ENCODE measurements at regions not wholly inside any gene's neighbourhood (a gene's known extent, or its start where the extent isn't known, plus 50 kb on each side); places are given as distances from the start of the nearest gene placed in this dataset.

DNA sequence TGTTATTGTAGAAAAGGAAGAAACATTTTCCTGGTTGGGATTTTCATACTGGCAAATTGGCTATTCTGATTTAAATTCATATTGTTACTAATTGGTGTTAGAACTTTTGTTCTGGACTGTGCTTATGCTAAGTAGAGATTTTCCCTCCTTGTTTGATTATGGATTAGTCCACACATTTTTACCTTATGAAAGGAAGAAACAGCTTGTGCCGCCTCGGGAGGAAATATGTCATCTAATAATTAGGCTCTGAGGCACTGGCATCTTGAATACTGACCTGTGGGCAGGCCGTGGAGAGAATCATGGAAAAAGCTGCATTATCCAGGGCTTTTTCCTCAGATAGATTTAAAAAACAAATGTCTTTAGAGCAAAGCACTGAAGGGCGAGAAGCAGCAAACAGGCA is 344.3 kb upstream of the TBL1XR1 start:
- H3K36me3 ChIP-seq (ENCODE audit: insufficient read depth, low read length): no peaks in the 10 kb centered on the region
- peaks cover 24% of the 10 kb centered on the region for H3K4me1 ChIP-seq (ENCODE audit: insufficient read depth, low read length)
- no peaks in the 10 kb centered on the region for H3K9me3 ChIP-seq (ENCODE audit: low read length)
- H3K4me3 ChIP-seq (ENCODE audit: low read length): no peak overlapping the region
- H3K27me3 ChIP-seq (ENCODE audit: insufficient read depth, low read length): no peaks in the 10 kb centered on the region
- no peak overlapping the region for H2AFZ ChIP-seq (ENCODE audit: low read depth, low read length)

DNA sequence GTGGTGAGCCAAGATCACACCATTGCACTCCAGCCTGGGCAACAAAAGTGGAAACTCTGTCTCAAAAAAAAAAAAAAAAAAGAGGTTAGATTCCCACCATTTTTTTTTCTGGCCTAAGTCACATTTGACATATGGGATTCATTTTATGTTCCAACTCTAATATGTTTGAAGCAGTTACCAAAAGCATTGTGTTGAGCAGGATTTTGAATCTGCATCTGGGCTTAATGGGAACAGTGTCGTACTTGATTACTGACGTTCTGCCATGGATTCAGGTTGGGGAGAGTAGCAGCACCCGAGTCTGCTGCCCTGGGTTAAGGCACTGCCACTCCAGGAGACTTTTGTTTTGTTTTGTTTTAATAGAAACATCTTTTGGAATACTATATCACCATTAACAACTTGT is 348.7 kb upstream of the TBL1XR1 start:
- no peaks in the 10 kb centered on the region for H3K27me3 ChIP-seq (ENCODE audit: insufficient read depth, low read length)
- no peak overlapping the region for H2AFZ ChIP-seq (ENCODE audit: low read depth, low read length)
- H3K36me3 ChIP-seq (ENCODE audit: insufficient read depth, low read length): no peaks in the 10 kb centered on the region
- H3K9me3 ChIP-seq (ENCODE audit: low read length): no peaks in the 10 kb centered on the region
- H3K4me1 ChIP-seq (ENCODE audit: insufficient read depth, low read length): peaks cover 18% of the 10 kb centered on the region
- H3K4me3 ChIP-seq (ENCODE audit: low read length): no peak overlapping the region

GRCh38 chr3:177547711-177548350 is 350.5 kb upstream of the TBL1XR1 start:
- Histone ChIP-seq H3K4me1 (ENCODE audit: insufficient read depth, low read length) (peaks cover 11% of the 10 kb centered on the region), H2AFZ (ENCODE audit: low read depth, low read length) (peak overlapping the region; percentile 42), H3K27me3 (ENCODE audit: insufficient read depth, low read length) (no peaks in the 10 kb centered on the region), H3K36me3 (ENCODE audit: insufficient read depth, low read length) (no peaks in the 10 kb centered on the region), H3K9me3 (ENCODE audit: low read length) (no peaks in the 10 kb centered on the region), H3K4me3 (ENCODE audit: low read length) (peak overlapping the region; percentile 28)

- Histone ChIP-seq H3K4me3 (ENCODE audit: low read length) (no peak overlapping the region), H2AFZ (ENCODE audit: low read depth, low read length) (no peak overlapping the region), H3K9me3 (ENCODE audit: low read length) (no peaks in the 10 kb centered on the region), H3K27me3 (ENCODE audit: insufficient read depth, low read length) (no peaks in the 10 kb centered on the region), H3K36me3 (ENCODE audit: insufficient read depth, low read length) (no peaks in the 10 kb centered on the region), H3K4me1 (ENCODE audit: insufficient read depth, low read length) (peaks cover 25% of the 10 kb centered on the region)
Observed at GRCh38 chr3:177550667-177551066, 353.4 kb upstream of the TBL1XR1 start.

GRCh38 chr3:177551431-177551836 is 354.2 kb upstream of the TBL1XR1 start:
- Histone ChIP-seq H2AFZ (ENCODE audit: low read depth, low read length) (no peak overlapping the region), H3K9me3 (ENCODE audit: low read length) (no peaks in the 10 kb centered on the region), H3K36me3 (ENCODE audit: insufficient read depth, low read length) (no peaks in the 10 kb centered on the region), H3K27me3 (ENCODE audit: insufficient read depth, low read length) (no peaks in the 10 kb centered on the region), H3K4me1 (ENCODE audit: insufficient read depth, low read length) (peaks cover 27% of the 10 kb centered on the region), H3K4me3 (ENCODE audit: low read length) (no peak overlapping the region)

- peaks cover 27% of the 10 kb centered on the region for H3K4me1 ChIP-seq (ENCODE audit: insufficient read depth, low read length)
- no peak overlapping the region for H3K4me3 ChIP-seq (ENCODE audit: low read length)
- H3K9me3 ChIP-seq (ENCODE audit: low read length): no peaks in the 10 kb centered on the region
- H3K27me3 ChIP-seq (ENCODE audit: insufficient read depth, low read length): no peaks in the 10 kb centered on the region
- H2AFZ ChIP-seq (ENCODE audit: low read depth, low read length): no peak overlapping the region
- H3K36me3 ChIP-seq (ENCODE audit: insufficient read depth, low read length): no peaks in the 10 kb centered on the region
Observed at GRCh38 chr3:177552051-177552450, 354.8 kb upstream of the TBL1XR1 start.

DNA sequence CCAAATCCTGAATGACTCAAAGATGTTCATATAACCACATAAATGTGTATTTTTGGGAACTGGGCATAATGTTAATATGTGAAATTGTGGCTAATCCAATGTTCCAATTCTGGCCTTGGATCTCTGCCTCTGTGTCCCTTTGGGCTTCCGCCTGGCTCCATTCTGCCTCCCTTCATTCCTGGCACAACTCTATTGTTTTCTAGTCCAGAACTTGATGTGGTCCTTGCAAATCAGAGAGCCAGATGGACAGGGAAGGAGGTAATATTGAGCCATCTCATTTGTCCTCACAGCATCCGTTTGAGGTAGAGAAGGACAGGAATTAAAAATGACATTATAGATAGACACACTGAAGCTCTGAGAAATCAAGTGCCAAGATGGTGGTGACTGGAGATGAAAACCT is 355.7 kb upstream of the TBL1XR1 start:
- Histone ChIP-seq H3K36me3 (ENCODE audit: insufficient read depth, low read length) (no peaks in the 10 kb centered on the region), H3K4me3 (ENCODE audit: low read length) (no peak overlapping the region), H3K4me1 (ENCODE audit: insufficient read depth, low read length) (peaks cover 20% of the 10 kb centered on the region), H3K9me3 (ENCODE audit: low read length) (no peaks in the 10 kb centered on the region), H3K27me3 (ENCODE audit: insufficient read depth, low read length) (no peaks in the 10 kb centered on the region), H2AFZ (ENCODE audit: low read depth, low read length) (no peak overlapping the region)

DNA sequence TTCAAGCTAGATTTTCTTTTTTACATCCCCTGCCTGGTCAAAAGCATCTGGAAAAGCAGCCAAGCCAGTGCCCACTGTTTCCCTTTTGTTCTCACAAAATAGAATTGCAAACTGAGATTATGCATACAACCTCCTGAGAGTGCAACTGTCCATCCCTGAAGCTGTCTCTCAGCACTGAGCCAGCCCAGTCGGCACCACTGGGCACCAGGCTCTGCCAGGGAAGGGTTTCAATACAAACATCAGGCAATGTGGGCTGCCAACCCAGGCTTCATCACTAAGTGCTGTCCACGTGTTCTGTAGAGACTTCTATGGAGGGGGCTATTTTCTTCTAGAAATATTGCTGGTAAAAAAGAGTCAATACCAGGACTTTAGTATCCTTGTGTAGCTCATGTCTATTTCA is 356.3 kb upstream of the TBL1XR1 start:
- peaks cover 16% of the 10 kb centered on the region for H3K4me1 ChIP-seq (ENCODE audit: insufficient read depth, low read length)
- H3K36me3 ChIP-seq (ENCODE audit: insufficient read depth, low read length): no peaks in the 10 kb centered on the region
- no peak overlapping the region for H2AFZ ChIP-seq (ENCODE audit: low read depth, low read length)
- no peak overlapping the region for H3K4me3 ChIP-seq (ENCODE audit: low read length)
- no peaks in the 10 kb centered on the region for H3K9me3 ChIP-seq (ENCODE audit: low read length)
- H3K27me3 ChIP-seq (ENCODE audit: insufficient read depth, low read length): no peaks in the 10 kb centered on the region

DNA sequence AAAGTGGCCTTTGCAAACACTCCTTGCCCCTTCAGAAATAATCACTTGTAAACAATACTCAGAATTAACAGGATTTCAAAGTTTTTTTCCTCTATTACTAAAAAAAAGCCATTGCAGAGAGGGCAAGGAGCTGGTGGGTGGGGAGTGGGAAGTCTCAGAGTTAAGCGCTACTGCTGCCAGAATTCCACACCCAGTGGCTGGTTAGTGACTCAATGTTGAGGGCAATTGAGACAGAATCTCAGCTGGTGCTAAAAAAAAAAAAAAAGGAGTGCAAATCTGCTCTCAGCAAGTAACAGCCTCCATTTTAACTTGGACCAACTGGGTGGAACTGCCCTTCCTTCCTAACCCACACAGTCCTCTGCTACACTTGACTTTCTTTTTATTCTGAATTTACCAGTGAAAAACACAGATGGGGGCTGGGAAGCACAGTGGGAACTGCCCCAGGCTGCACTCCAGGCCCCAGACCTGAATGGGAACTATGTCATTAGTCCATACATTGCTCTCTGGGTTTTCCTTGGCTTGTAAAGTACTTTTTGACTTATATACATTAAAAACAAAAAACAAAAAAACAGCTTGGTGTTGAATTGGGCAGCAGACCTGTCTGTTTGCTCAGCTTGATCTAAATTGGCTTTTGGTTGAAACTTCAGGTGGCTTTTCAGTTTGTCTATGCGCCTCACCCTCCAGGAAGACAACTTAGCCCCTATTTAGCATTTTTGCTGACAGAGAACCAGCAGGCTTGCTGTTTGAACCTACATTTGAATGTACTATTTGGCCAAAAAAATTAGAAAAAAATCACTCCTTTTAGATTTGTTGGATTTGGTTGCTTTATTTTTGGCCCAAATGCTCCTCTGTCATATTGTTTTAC is 357.8 kb upstream of the TBL1XR1 start:
- Histone ChIP-seq H3K36me3 (ENCODE audit: insufficient read depth, low read length) (no peaks in the 10 kb centered on the region), H3K9me3 (ENCODE audit: low read length) (no peaks in the 10 kb centered on the region), H3K4me3 (ENCODE audit: low read length) (no peak overlapping the region), H2AFZ (ENCODE audit: low read depth, low read length) (peak overlapping the region; percentile 73), H3K27me3 (ENCODE audit: insufficient read depth, low read length) (no peaks in the 10 kb centered on the region), H3K4me1 (ENCODE audit: insufficient read depth, low read length) (peaks cover 16% of the 10 kb centered on the region)

DNA sequence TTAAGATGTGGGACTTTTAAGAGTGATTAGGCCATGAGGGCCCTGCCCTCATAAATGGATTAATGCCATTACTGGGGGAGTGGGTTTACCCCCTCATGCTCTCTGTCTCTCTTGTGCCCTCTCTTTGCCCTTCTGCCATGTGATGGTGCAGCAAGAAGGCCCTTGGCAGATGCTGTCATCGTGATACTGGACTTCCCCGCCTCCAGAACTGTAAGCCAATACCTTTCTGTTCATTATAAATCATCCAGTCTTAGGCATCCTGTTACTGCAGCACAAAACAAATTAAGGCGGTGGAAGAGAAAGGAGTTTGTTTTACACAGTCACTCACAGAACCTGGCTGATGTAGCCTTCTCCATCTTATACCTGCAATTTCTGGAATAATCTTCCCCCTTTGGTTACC is 360.3 kb upstream of the TBL1XR1 start:
- H3K27me3 ChIP-seq (ENCODE audit: insufficient read depth, low read length): no peaks in the 10 kb centered on the region
- H3K9me3 ChIP-seq (ENCODE audit: low read length): no peaks in the 10 kb centered on the region
- H3K36me3 ChIP-seq (ENCODE audit: insufficient read depth, low read length): no peaks in the 10 kb centered on the region

GRCh38 chr3:177561365-177561764 is 364.1 kb upstream of the TBL1XR1 start:
- H3K4me3 ChIP-seq (ENCODE audit: low read length): no peak overlapping the region
- no peaks in the 10 kb centered on the region for H3K9me3 ChIP-seq (ENCODE audit: low read length)
- no peaks in the 10 kb centered on the region for H3K27me3 ChIP-seq (ENCODE audit: insufficient read depth, low read length)
- no peaks in the 10 kb centered on the region for H3K36me3 ChIP-seq (ENCODE audit: insufficient read depth, low read length)
- no peak overlapping the region for H2AFZ ChIP-seq (ENCODE audit: low read depth, low read length)
- no peaks in the 10 kb centered on the region for H3K4me1 ChIP-seq (ENCODE audit: insufficient read depth, low read length)

More for the DNA sequence above, 360.3 kb upstream of the TBL1XR1 start:
- H3K4me3 ChIP-seq (ENCODE audit: low read length): no peak overlapping the region
- no peak overlapping the region for H2AFZ ChIP-seq (ENCODE audit: low read depth, low read length)
- peaks cover 16% of the 10 kb centered on the region for H3K4me1 ChIP-seq (ENCODE audit: insufficient read depth, low read length)

DNA sequence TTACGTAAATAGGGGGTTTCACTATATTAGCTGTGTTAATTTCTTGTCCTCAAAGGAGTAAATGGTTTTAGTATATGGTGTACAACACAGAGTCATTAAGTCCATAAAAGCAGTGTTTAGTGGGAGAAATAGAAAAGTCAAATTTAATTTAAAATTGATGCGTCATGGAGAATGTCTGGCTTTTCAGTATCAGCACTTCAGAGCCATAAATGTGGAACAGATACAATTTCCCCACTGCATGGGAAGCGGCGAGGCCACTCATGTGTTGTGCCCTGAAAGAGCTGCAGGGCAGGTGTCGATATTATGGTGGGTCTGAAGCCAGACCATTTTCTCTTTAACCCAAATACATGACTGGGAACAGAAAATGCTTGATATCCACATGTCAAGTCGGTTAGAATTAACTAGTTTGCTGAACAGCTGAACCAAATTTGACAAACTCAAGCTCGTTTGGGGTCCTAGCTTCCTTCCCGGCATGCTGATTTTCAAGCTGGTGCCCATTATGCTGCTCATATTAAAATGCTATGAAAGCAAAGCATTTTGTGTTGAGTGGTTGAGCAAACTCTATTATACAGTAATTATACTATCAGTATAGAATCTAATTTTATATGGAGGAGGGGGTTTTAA is 364.6 kb upstream of the TBL1XR1 start:
- no peak overlapping the region for H3K4me3 ChIP-seq (ENCODE audit: low read length)
- no peaks in the 10 kb centered on the region for H3K36me3 ChIP-seq (ENCODE audit: insufficient read depth, low read length)
- H2AFZ ChIP-seq (ENCODE audit: low read depth, low read length): no peak overlapping the region
- H3K9me3 ChIP-seq (ENCODE audit: low read length): no peaks in the 10 kb centered on the region
- H3K4me1 ChIP-seq (ENCODE audit: insufficient read depth, low read length): no peaks in the 10 kb centered on the region
- H3K27me3 ChIP-seq (ENCODE audit: insufficient read depth, low read length): no peaks in the 10 kb centered on the region

DNA sequence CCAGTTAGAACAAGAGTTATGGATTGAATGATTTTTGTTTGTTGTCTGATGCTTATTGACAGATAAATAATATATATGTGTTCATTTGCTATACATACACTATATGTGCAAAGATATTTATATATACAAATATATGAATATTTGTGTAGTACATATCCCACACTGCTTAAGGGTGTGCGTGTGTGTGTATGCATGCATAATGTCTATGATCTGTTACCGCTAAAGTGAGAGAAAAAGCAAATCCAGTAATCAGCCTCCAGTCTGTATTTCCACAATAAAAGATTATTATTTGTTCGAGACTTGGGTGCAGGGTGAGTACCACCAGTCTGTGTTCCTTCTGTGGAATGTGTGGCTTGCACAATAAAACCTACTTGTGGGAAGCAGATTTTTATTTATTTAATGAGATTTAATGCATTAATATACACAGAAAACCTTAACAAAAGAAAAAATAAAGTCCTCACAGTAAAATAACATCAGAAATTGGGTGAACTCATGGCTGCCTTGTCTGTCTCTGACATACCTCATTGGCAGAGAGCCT is 366.0 kb upstream of the TBL1XR1 start:
- no peaks in the 10 kb centered on the region for H3K9me3 ChIP-seq (ENCODE audit: low read length)

More for the DNA sequence above, 366.0 kb upstream of the TBL1XR1 start:
- no peaks in the 10 kb centered on the region for H3K4me1 ChIP-seq (ENCODE audit: insufficient read depth, low read length)
- H3K27me3 ChIP-seq (ENCODE audit: insufficient read depth, low read length): no peaks in the 10 kb centered on the region
- H2AFZ ChIP-seq (ENCODE audit: low read depth, low read length): no peak overlapping the region
- H3K36me3 ChIP-seq (ENCODE audit: insufficient read depth, low read length): no peaks in the 10 kb centered on the region
- no peak overlapping the region for H3K4me3 ChIP-seq (ENCODE audit: low read length)

Measured in neuron (in vitro differentiated cells).